ENCODE measurements at regions not wholly inside any gene's neighbourhood (a gene's known extent, or its start where the extent isn't known, plus 50 kb on each side); places are given as distances from the start of the nearest gene placed in this dataset.

GRCh38 chr12:111196532-111196931 lies 172.4 kb downstream of the PHETA1 start:
- TF ChIP-seq NFIC (IDR thresholded peaks at IDR 0.05) (no peak), TEAD4 (IDR thresholded peaks at IDR 0.05) (no peak), FOXM1 (IDR thresholded peaks at IDR 0.05; ENCODE audit: borderline replicate concordance, low read depth) (no peak)

Data from Ishikawa (cell line).